ENCODE measurements at regions not wholly inside any gene's neighbourhood (a gene's known extent, or its start where the extent isn't known, plus 50 kb on each side); places are given as distances from the start of the nearest gene placed in this dataset.
"Not testable (repeated sequence)": the region's sequence is repeated elsewhere in the genome, so short reads cannot be mapped to it uniquely, and the experiment has no call there.

GRCh38 chr6:14509120-14509519 lies 391.5 kb downstream of the CD83 start:
- DNase-seq: no peak

- no peak for DNase-seq
Observed at GRCh38 chr6:14510038-14510437, 392.5 kb downstream of the CD83 start.

- no peak for DNase-seq
Observed at GRCh38 chr6:14511061-14511586, 393.6 kb downstream of the CD83 start.

GRCh38 chr6:14512246-14512645 lies 394.7 kb downstream of the CD83 start:
- DNase-seq: no peak

GRCh38 chr6:14513496-14514393 lies 396.2 kb downstream of the CD83 start:
- no peak for DNase-seq

- no peak for DNase-seq
Observed at GRCh38 chr6:14516956-14517355, 399.4 kb downstream of the CD83 start.

GRCh38 chr6:14517516-14518105 lies 400.0 kb downstream of the CD83 start:
- DNase-seq: no peak

GRCh38 chr6:14518515-14519217 lies 401.1 kb downstream of the CD83 start:
- DNase-seq: no peak

GRCh38 chr6:14520029-14520428 lies 402.5 kb downstream of the CD83 start:
- DNase-seq: no peak

GRCh38 chr6:14520536-14520935 lies 403.0 kb downstream of the CD83 start:
- no peak for DNase-seq

- DNase-seq: no peak
Observed at GRCh38 chr6:14521141-14521540, 403.6 kb downstream of the CD83 start.

- not testable (repeated sequence) for DNase-seq
Observed at GRCh38 chr6:14521861-14522260, 404.3 kb downstream of the CD83 start.

GRCh38 chr6:14524319-14524718 lies 406.7 kb downstream of the CD83 start:
- no peak for DNase-seq

- no peak for DNase-seq
Observed at GRCh38 chr6:14530385-14530784, 412.8 kb downstream of the CD83 start.

GRCh38 chr6:14533446-14533845 lies 415.9 kb downstream of the CD83 start:
- DNase-seq: no peak

GRCh38 chr6:14537030-14537429 lies 419.5 kb downstream of the CD83 start:
- DNase-seq: no peak

GRCh38 chr6:14540276-14540675 lies 422.7 kb downstream of the CD83 start:
- DNase-seq: no peak

- DNase-seq: no peak
Observed at GRCh38 chr6:14540810-14541540, 423.4 kb downstream of the CD83 start.

- DNase-seq: peak; percentile 24
Observed at GRCh38 chr6:14542670-14543366, 425.2 kb downstream of the CD83 start.

- no peak for DNase-seq
Observed at GRCh38 chr6:14543971-14544585, 426.5 kb downstream of the CD83 start.

GRCh38 chr6:14544666-14545065 lies 427.1 kb downstream of the CD83 start:
- DNase-seq: peak; percentile 84

- no peak for DNase-seq
Observed at GRCh38 chr6:14545496-14545895, 427.9 kb downstream of the CD83 start.
